ENCODE measurements at regions not wholly inside any gene's neighbourhood (a gene's known extent, or its start where the extent isn't known, plus 50 kb on each side); places are given as distances from the start of the nearest gene placed in this dataset.

DNA sequence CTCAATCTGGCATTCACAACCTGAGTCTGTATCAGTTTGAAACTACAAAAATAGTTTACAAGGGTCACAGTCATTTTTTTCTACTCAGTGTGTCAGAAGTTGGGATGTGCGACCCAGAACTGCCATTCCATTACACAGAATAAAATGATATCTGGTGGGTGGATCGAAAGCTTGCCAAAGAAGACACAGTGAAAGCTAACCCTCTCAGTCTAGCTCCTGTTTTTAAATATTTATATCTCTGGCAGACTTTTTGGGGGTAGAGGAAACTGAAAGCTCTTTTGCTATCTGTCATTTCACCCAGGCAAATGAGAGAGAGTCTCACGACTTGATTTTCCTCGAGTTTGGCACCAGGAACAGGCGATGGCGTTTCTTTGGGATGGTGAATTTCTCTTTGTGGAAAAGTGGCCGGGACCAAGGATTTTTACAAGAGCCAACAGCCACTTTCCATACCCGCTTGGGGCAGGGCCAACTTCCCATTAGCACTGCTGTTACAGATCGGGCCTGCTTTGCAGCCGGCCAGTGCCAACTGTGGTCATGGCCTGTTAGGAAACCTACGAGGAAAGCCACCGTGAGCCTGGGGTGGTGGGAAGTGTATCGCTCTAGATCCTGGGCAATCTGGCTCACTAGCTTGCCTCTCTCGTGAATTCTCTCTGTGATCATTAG, 185.5 kb upstream of the NFIA start:
- H3K9me3 Mint-ChIP-seq: no peaks in the 10 kb centered on the region
- H3K27ac Mint-ChIP-seq (ENCODE audit: unreplicated experiment): no peak overlapping the region
- TF ChIP-seq, protein P1, sequence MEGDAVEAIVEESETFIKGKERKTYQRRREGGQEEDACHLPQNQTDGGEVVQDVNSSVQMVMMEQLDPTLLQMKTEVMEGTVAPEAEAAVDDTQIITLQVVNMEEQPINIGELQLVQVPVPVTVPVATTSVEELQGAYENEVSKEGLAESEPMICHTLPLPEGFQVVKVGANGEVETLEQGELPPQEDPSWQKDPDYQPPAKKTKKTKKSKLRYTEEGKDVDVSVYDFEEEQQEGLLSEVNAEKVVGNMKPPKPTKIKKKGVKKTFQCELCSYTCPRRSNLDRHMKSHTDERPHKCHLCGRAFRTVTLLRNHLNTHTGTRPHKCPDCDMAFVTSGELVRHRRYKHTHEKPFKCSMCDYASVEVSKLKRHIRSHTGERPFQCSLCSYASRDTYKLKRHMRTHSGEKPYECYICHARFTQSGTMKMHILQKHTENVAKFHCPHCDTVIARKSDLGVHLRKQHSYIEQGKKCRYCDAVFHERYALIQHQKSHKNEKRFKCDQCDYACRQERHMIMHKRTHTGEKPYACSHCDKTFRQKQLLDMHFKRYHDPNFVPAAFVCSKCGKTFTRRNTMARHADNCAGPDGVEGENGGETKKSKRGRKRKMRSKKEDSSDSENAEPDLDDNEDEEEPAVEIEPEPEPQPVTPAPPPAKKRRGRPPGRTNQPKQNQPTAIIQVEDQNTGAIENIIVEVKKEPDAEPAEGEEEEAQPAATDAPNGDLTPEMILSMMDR (conservative IDR thresholded peaks at IDR 0.05): no peak
- H3K27me3 Mint-ChIP-seq (ENCODE audit: low read depth): peaks cover 4% of the 10 kb centered on the region
- no peak overlapping the region for H3K4me3 Mint-ChIP-seq
- DNase-seq (ENCODE audit: low read depth, low spot score): no peak
- no peaks in the 10 kb centered on the region for H3K36me3 Mint-ChIP-seq (ENCODE audit: low read depth)
- H3K4me1 Mint-ChIP-seq: peaks cover 41% of the 10 kb centered on the region

DNA sequence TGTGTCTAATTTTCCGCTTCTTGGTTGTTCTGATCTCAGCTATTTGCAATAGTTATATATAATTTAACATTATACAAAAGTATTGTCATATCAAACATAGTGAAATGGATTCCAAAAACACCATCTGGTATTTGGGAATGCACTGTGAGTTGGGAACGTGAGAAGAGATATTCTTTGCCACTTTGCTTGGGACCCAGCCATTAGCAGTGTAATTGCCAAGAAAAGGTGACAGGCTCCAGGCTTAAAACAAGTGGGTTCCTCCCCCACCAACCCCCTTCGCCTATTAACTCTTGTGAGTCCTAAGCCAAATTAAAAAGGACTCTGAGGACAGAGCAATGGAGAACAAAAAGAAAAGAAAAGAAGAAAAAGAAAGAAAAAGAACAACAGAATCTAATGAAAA, 186.7 kb upstream of the NFIA start:
- no peak for DNase-seq (ENCODE audit: low read depth, low spot score)
- Mint-ChIP-seq H3K27me3 (ENCODE audit: low read depth) (peaks cover 4% of the 10 kb centered on the region), H3K27ac (ENCODE audit: unreplicated experiment) (no peak overlapping the region), H3K9me3 (no peaks in the 10 kb centered on the region), H3K4me3 (no peak overlapping the region), H3K4me1 (peaks cover 52% of the 10 kb centered on the region), H3K36me3 (ENCODE audit: low read depth) (no peaks in the 10 kb centered on the region)
- TF ChIP-seq, protein P1 (conservative IDR thresholded peaks at IDR 0.05): no peak

DNA sequence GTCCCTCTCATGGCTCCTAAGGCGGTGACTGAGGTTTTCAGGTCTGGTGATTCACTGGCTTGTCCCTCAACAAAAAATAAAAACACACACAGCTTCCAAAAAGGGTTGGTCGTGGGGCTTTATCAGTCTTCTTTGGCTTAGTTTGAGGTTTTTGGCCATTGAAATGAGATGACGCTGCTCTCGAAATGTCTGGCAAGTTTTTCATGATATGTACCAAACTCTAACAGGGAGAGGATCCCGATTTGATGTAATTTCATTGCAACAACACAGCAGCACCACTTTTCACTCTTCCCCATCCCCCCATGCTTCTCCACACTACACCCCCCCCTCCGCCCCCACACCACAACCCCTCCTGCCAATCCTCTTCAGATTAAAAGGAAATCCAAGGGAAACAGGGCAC, 187.1 kb upstream of the NFIA start:
- DNase-seq (ENCODE audit: low read depth, low spot score): no peak
- Mint-ChIP-seq H3K4me3 (no peak overlapping the region), H3K27ac (ENCODE audit: unreplicated experiment) (peak overlapping the region; percentile 27), H3K9me3 (no peaks in the 10 kb centered on the region), H3K27me3 (ENCODE audit: low read depth) (peaks cover 4% of the 10 kb centered on the region), H3K4me1 (peaks cover 53% of the 10 kb centered on the region), H3K36me3 (ENCODE audit: low read depth) (no peaks in the 10 kb centered on the region)
- TF ChIP-seq, protein P1 (conservative IDR thresholded peaks at IDR 0.05): no peak

DNA sequence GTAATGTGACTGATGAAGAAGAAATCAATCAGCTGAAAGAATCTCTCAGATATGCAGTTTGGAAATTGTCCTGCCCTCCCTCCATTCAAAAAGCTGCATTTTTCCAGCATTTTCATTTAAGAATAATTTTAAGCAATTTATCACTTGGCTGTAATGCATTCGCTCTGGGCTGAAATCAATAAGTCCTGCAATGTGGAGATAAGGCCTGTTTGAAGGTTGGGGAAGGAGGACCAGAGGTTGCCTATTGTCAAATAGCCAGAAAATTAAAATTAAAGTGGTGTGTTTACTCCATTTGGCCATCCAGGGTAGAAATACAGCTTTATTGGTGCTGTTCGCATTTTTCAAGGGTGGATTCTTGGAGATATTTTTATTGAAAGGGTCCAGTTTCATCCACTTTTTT, 187.6 kb upstream of the NFIA start:
- Mint-ChIP-seq H3K9me3 (no peaks in the 10 kb centered on the region), H3K4me3 (no peak overlapping the region), H3K27ac (ENCODE audit: unreplicated experiment) (peak overlapping the region; percentile 85), H3K36me3 (ENCODE audit: low read depth) (no peaks in the 10 kb centered on the region), H3K4me1 (peaks cover 53% of the 10 kb centered on the region), H3K27me3 (ENCODE audit: low read depth) (peaks cover 4% of the 10 kb centered on the region)
- TF ChIP-seq, protein P1 (conservative IDR thresholded peaks at IDR 0.05): no peak
- DNase-seq (ENCODE audit: low read depth, low spot score): no peak

DNA sequence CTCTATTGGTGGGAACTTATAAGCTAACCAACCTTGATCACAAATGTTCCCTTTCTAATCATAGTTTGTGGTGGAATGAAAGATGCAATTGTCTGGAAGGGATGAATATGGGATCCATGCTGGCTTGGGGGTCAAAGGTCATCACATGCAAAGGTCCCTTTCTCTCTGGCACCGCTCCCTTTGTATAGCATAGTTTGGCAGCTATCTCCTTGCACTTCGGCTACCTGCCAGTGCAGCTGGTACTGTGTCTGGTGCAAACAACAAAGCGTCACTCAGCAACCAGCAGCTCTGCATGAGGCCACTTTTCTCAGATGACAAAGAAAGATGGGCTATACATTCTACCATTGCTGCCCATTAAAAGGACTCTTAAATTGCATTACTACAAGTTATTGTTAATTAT, 188.2 kb upstream of the NFIA start:
- peaks cover 4% of the 10 kb centered on the region for H3K27me3 Mint-ChIP-seq (ENCODE audit: low read depth)
- peak overlapping the region; percentile 85 for H3K27ac Mint-ChIP-seq (ENCODE audit: unreplicated experiment)
- no peaks in the 10 kb centered on the region for H3K9me3 Mint-ChIP-seq
- TF ChIP-seq, protein P1 (conservative IDR thresholded peaks at IDR 0.05): no peak
- H3K36me3 Mint-ChIP-seq (ENCODE audit: low read depth): no peaks in the 10 kb centered on the region
- DNase-seq (ENCODE audit: low read depth, low spot score): peak; percentile 16
- peaks cover 53% of the 10 kb centered on the region for H3K4me1 Mint-ChIP-seq
- peak overlapping the region; percentile 48 for H3K4me3 Mint-ChIP-seq
